Lung (tissue), 11 donors: ENCODE measurements at regions not wholly inside any gene's neighbourhood (a gene's known extent, or its start where the extent isn't known, plus 50 kb on each side); places are given as distances from the start of the nearest gene placed in this dataset.

Experiments used
- ATAC-seq: fragments of 200-7000 bp; cut with Tn5 transposase; one replicate; pipeline ENCODE4 v1.9.1; 2020; ENCODE audit warnings: moderate number of reproducible peaks; ENCODE audit not compliant: insufficient read depth, low FRiP score
- DNase-seq, 3 donors: peaks; one replicate each; pipeline ENCODE4 v3.0.0-alpha.2; 2013 to 2017
- H3K27ac ChIP-seq, 2 donors: one replicate each; pipeline ENCODE4 v1.5.1; 2013; ENCODE audit warnings: mild to moderate bottlenecking in 2 of 2, moderate library complexity in 2 of 2, control low read depth in 1 of 2, inconsistent platforms in 1 of 2, low read depth in 1 of 2, low read length in 1 of 2
- H3K27me3 ChIP-seq, 3 donors: one replicate each; pipeline ENCODE4 v1.5.1; 2013; ENCODE audit warnings: low read length in 2 of 3; ENCODE audit not compliant: control insufficient read depth in 3 of 3, insufficient read depth in 3 of 3
- H3K36me3 ChIP-seq, 4 donors: one replicate each; pipeline ENCODE4 v1.5.1; 2013; ENCODE audit warnings: low read length in 4 of 4, mild to moderate bottlenecking in 1 of 4, moderate library complexity in 1 of 4; ENCODE audit not compliant: control insufficient read depth in 4 of 4, insufficient read depth in 4 of 4
- H3K4me1 ChIP-seq, 5 donors: one replicate each; pipeline ENCODE4 v1.5.1; 2013; ENCODE audit warnings: low read length in 5 of 5, mild to moderate bottlenecking in 2 of 5, moderate library complexity in 1 of 5; ENCODE audit not compliant: control insufficient read depth in 5 of 5, insufficient read depth in 5 of 5
- H3K4me3 ChIP-seq: one replicate; pipeline ENCODE4 v1.5.1; 2013; ENCODE audit warnings: mild to moderate bottlenecking, control low read depth, moderate library complexity
- H3K9ac ChIP-seq, 2 donors: one replicate each; pipeline ENCODE4 v1.5.1; 2013; ENCODE audit warnings: low read length in 2 of 2, control low read depth in 1 of 2; ENCODE audit not compliant: insufficient read depth in 1 of 2
- H3K9me3 ChIP-seq, 4 donors: one replicate each; pipeline ENCODE4 v1.5.1; 2013; ENCODE audit warnings: low read length in 3 of 4, mild to moderate bottlenecking in 1 of 4, moderate library complexity in 1 of 4; ENCODE audit not compliant: control insufficient read depth in 4 of 4, insufficient read depth in 3 of 4
- WGBS, 2 donors: extraction: QIAGEN DNeasy Blood & Tissue Kit; methylation state at CpG; one replicate each; pipeline ENCODE4 v1.1.7; 2013; 5-methylcytosine and 5-hydroxymethylcytosine counted together
- TF ChIP-seq, protein P1 (sequence below): IDR thresholded peaks from 2 replicates; pipeline ENCODE4 v1.5.1; 2012; ENCODE audit warnings: mild to moderate bottlenecking; ENCODE audit errors: control extremely low read depth, extremely low read depth
- donor health status: control.
- donor health status: control.
- donor health status: Bipolar disorder and iron deficiency.
- donor health status: healthy.
- donor health status: DM: yes; HTN: yes; CAD: no.

GRCh38 chr17:54527941-54528340 lies 372.7 kb upstream of the TOM1L1 start:
- WGBS, 2 donors, result 56 to 90% methylated on average over 2 of the region's 2 CpGs
- Histone ChIP-seq H3K9ac (no peak overlapping the region), H3K27ac (no peak overlapping the region), H3K27me3 (no peaks in the 10 kb centered on the region), H3K36me3 (no peaks in the 10 kb centered on the region), H3K4me3 (no peak overlapping the region), H3K4me1 (no peaks in the 10 kb centered on the region), H3K9me3 (no peaks in the 10 kb centered on the region)
- TF ChIP-seq, protein P1, sequence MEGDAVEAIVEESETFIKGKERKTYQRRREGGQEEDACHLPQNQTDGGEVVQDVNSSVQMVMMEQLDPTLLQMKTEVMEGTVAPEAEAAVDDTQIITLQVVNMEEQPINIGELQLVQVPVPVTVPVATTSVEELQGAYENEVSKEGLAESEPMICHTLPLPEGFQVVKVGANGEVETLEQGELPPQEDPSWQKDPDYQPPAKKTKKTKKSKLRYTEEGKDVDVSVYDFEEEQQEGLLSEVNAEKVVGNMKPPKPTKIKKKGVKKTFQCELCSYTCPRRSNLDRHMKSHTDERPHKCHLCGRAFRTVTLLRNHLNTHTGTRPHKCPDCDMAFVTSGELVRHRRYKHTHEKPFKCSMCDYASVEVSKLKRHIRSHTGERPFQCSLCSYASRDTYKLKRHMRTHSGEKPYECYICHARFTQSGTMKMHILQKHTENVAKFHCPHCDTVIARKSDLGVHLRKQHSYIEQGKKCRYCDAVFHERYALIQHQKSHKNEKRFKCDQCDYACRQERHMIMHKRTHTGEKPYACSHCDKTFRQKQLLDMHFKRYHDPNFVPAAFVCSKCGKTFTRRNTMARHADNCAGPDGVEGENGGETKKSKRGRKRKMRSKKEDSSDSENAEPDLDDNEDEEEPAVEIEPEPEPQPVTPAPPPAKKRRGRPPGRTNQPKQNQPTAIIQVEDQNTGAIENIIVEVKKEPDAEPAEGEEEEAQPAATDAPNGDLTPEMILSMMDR, result no peak
- DNase-seq, result no peak
- ATAC-seq, result no peak

- H3K27me3 ChIP-seq, result no peaks in the 10 kb centered on the region
Observed at GRCh38 chr17:54530398-54530797, 370.3 kb upstream of the TOM1L1 start.

DNA sequence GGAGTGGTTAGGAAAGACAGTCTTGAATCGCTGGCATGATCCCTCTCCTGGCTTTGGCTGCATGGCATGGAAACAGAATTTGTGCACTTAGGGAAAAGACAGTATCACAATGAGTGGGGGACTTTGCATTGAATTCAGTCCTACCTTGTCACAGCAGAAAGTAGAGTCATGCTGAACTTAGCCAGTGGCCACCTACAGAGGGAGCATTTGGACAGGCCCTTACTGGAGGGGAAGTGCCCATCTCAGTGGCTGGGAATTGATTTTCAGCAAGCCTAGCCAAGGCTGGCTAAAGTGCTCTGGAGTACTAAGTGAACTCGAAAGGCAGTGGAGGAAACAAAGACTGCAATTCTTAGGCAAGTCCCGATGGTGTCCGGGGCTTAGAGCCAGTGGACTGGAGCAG lies 364.3 kb upstream of the TOM1L1 start:
- Histone ChIP-seq H3K4me1 (no peaks in the 10 kb centered on the region), H3K27me3 (no peaks in the 10 kb centered on the region), H3K27ac (no peak overlapping the region), H3K36me3 (no peaks in the 10 kb centered on the region), H3K9ac (no peak overlapping the region), H3K4me3 (no peak overlapping the region), H3K9me3 (peaks cover 0 to 2% (median 0%) of the 10 kb centered on the region in 4 donors)
- 90 to 98% methylated on average over 4 of the region's 4 CpGs for WGBS, 2 donors
- DNase-seq (no peak), ATAC-seq (no peak)
- TF ChIP-seq, protein P1, result no peak

More at GRCh38 chr17:54530398-54530797, 370.3 kb upstream of the TOM1L1 start:
- Histone ChIP-seq H3K9me3 (no peaks in the 10 kb centered on the region), H3K9ac (no peak overlapping the region), H3K27ac (no peak overlapping the region), H3K36me3 (no peaks in the 10 kb centered on the region), H3K4me1 (no peaks in the 10 kb centered on the region), H3K4me3 (no peak overlapping the region)
- WGBS, 2 donors, result 65 to 66% methylated on average over 3 of the region's 3 CpGs
- TF ChIP-seq, protein P1, result no peak
- no peak for DNase-seq
- no peak for ATAC-seq

- DNase-seq (no peak), ATAC-seq (no peak)
- Histone ChIP-seq H3K9me3 (peaks cover 0 to 2% (median 0%) of the 10 kb centered on the region in 4 donors), H3K27me3 (no peaks in the 10 kb centered on the region), H3K27ac (no peak overlapping the region), H3K4me3 (no peak overlapping the region), H3K9ac (no peak overlapping the region), H3K4me1 (no peaks in the 10 kb centered on the region), H3K36me3 (no peaks in the 10 kb centered on the region)
- WGBS, 2 donors, result 79 to 80% methylated on average over 3 of the region's 3 CpGs
- TF ChIP-seq, protein P1, result no peak
Observed at GRCh38 chr17:54537656-54538055, 363.0 kb upstream of the TOM1L1 start.
